Neural progenitor cell (in vitro differentiated cells): ENCODE measurements at regions not wholly inside any gene's neighbourhood (a gene's known extent, or its start where the extent isn't known, plus 50 kb on each side); places are given as distances from the start of the nearest gene placed in this dataset.

Source experiments
- DNase-seq: peaks from one replicate; pipeline ENCODE4 v3.0.0-alpha.2; 2016; ENCODE audit warnings: low spot score
- H2AFZ ChIP-seq: fragments of 200-600 bp; sonication (generic); replicated peaks from 2 replicates; pipeline ENCODE4 v1.6.1; 2016; ENCODE audit warnings: antibody characterized with exemption
- H3F3A ChIP-seq: fragments of 200-600 bp; sonication (generic); 2 replicates; pipeline ENCODE4 v1.6.1; 2016; ENCODE audit warnings: antibody characterized with exemption, low read depth
- H3K27ac ChIP-seq: fragments of 200-600 bp; sonication (generic); 2 replicates; pipeline ENCODE4 v1.5.1; 2016; ENCODE audit warnings: mild to moderate bottlenecking
- H3K27me3 ChIP-seq: fragments of 200-600 bp; sonication (generic); 2 replicates; pipeline ENCODE4 v1.6.1; 2016; ENCODE audit warnings: mild to moderate bottlenecking, moderate library complexity
- H3K36me3 ChIP-seq: fragments of 200-600 bp; sonication (generic); 2 replicates; pipeline ENCODE4 v1.5.1; 2016
- H3K4me1 ChIP-seq: fragments of 200-600 bp; sonication (generic); 2 replicates; pipeline ENCODE4 v1.6.1; 2016; ENCODE audit warnings: mixed run types
- H3K4me2 ChIP-seq: fragments of 200-600 bp; sonication (generic); 2 replicates; pipeline ENCODE4 v1.6.1; 2016
- H3K4me3 ChIP-seq: fragments of 200-600 bp; sonication (generic); 2 replicates; pipeline ENCODE4 v1.5.1; 2016
- H3K79me2 ChIP-seq: fragments of 200-600 bp; sonication (generic); 2 replicates; pipeline ENCODE4 v1.6.1; 2016; ENCODE audit warnings: low read depth
- H3K9ac ChIP-seq: fragments of 200-600 bp; sonication (generic); 2 replicates; pipeline ENCODE4 v1.6.1; 2016
- H3K9me3 ChIP-seq: fragments of 200-600 bp; sonication (generic); 2 replicates; pipeline ENCODE4 v1.5.1; 2016; ENCODE audit warnings: low read depth
- H4K20me1 ChIP-seq: fragments of 200-600 bp; sonication (generic); 2 replicates; pipeline ENCODE4 v1.6.1; 2016; ENCODE audit warnings: low read depth
- H3K27ac Mint-ChIP-seq: 3 replicates; pipeline ENCODE4 v1.8.0; 2021; ENCODE audit warnings: mixed read lengths
- H3K27me3 Mint-ChIP-seq: 2 replicates; pipeline ENCODE4 v1.8.0; 2022; ENCODE audit warnings: low read depth, mild to moderate bottlenecking, inconsistent platforms, moderate library complexity, mixed read lengths; ENCODE audit not compliant: insufficient read depth
- H3K36me3 Mint-ChIP-seq: 3 replicates; pipeline ENCODE4 v1.8.0; 2021; ENCODE audit warnings: mixed read lengths
- H3K4me1 Mint-ChIP-seq: 3 replicates; pipeline ENCODE4 v1.8.0; 2021; ENCODE audit warnings: mixed read lengths
- H3K4me3 Mint-ChIP-seq: 3 replicates; pipeline ENCODE4 v1.8.0; 2021; ENCODE audit warnings: mild to moderate bottlenecking, moderate library complexity, mixed read lengths
- H3K9me3 Mint-ChIP-seq: 3 replicates; pipeline ENCODE4 v1.8.0; 2020; ENCODE audit warnings: mixed read lengths
- EZH2 ChIP-seq: fragments of 200-600 bp; sonication (generic); IDR thresholded peaks from 2 replicates; pipeline ENCODE4 v1.6.1; 2017; ENCODE audit warnings: antibody characterized with exemption, mild to moderate bottlenecking, moderate library complexity
- EZH2phosphoT487 ChIP-seq: fragments of 200-600 bp; sonication (generic); IDR thresholded peaks from 2 replicates; pipeline ENCODE4 v1.6.1; 2017; ENCODE audit warnings: antibody characterized with exemption
- TF ChIP-seq, protein P1 (sequence below): fragments of 200-600 bp; sonication (generic); IDR thresholded peaks from 2 replicates; pipeline ENCODE4 v1.5.1; 2017; ENCODE audit warnings: antibody characterized with exemption, mild to moderate bottlenecking

GRCh38 chrX:22803353-22803752 is 196.4 kb upstream of the DDX53 start:
- Histone ChIP-seq H4K20me1 (no peaks in the 10 kb centered on the region), H3K9me3 (no peaks in the 10 kb centered on the region), H3K9ac (no peak overlapping the region), H3F3A (no peaks in the 10 kb centered on the region), H3K4me3 (no peak overlapping the region), H3K79me2 (no peaks in the 10 kb centered on the region), H3K4me2 (no peak overlapping the region), H3K36me3 (no peaks in the 10 kb centered on the region), H3K27ac (no peak overlapping the region), H2AFZ (no peak overlapping the region), H3K4me1 (no peaks in the 10 kb centered on the region), H3K27me3 (no peaks in the 10 kb centered on the region)
- no peaks in the 10 kb centered on the region for H3K27me3 Mint-ChIP-seq
- no peaks in the 10 kb centered on the region for H3K36me3 Mint-ChIP-seq
- no peaks in the 10 kb centered on the region for H3K4me1 Mint-ChIP-seq
- TF ChIP-seq EZH2 (no peak), EZH2phosphoT487 (no peak)
- TF ChIP-seq, protein P1, sequence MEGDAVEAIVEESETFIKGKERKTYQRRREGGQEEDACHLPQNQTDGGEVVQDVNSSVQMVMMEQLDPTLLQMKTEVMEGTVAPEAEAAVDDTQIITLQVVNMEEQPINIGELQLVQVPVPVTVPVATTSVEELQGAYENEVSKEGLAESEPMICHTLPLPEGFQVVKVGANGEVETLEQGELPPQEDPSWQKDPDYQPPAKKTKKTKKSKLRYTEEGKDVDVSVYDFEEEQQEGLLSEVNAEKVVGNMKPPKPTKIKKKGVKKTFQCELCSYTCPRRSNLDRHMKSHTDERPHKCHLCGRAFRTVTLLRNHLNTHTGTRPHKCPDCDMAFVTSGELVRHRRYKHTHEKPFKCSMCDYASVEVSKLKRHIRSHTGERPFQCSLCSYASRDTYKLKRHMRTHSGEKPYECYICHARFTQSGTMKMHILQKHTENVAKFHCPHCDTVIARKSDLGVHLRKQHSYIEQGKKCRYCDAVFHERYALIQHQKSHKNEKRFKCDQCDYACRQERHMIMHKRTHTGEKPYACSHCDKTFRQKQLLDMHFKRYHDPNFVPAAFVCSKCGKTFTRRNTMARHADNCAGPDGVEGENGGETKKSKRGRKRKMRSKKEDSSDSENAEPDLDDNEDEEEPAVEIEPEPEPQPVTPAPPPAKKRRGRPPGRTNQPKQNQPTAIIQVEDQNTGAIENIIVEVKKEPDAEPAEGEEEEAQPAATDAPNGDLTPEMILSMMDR: no peak
- H3K4me3 Mint-ChIP-seq: no peak overlapping the region
- no peak overlapping the region for H3K27ac Mint-ChIP-seq
- no peaks in the 10 kb centered on the region for H3K9me3 Mint-ChIP-seq
- DNase-seq: no peak

DNA sequence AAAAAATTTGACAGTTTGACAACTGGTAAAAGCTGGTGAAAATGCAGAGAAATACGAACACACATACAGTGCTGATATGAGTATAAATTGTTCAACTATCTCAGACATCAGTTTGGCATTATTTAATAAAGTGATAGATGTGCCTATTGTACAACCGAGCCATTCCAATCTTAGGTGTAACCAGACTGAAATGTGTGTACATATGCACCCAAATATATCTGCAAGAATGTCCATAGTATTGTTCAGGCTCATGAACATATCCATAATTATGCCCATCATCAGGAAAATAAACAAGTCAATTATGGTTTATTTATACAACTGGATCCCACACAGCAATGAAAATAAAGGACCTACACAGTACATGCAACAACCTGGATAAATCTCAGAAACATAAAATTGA is 188.9 kb upstream of the DDX53 start:
- Histone ChIP-seq H3K36me3 (no peaks in the 10 kb centered on the region), H2AFZ (no peak overlapping the region), H3K27me3 (no peaks in the 10 kb centered on the region), H4K20me1 (no peaks in the 10 kb centered on the region), H3K27ac (no peak overlapping the region), H3K4me1 (no peaks in the 10 kb centered on the region), H3K79me2 (no peaks in the 10 kb centered on the region), H3K4me3 (no peak overlapping the region), H3K9me3 (peaks cover 3% of the 10 kb centered on the region), H3K4me2 (no peak overlapping the region), H3K9ac (no peak overlapping the region), H3F3A (no peaks in the 10 kb centered on the region)
- Mint-ChIP-seq H3K9me3 (no peaks in the 10 kb centered on the region), H3K4me1 (no peaks in the 10 kb centered on the region), H3K27me3 (no peaks in the 10 kb centered on the region), H3K36me3 (no peaks in the 10 kb centered on the region), H3K4me3 (no peak overlapping the region), H3K27ac (no peak overlapping the region)
- TF ChIP-seq EZH2 (no peak), EZH2phosphoT487 (no peak)
- TF ChIP-seq, protein P1: no peak
- no peak for DNase-seq

- no peaks in the 10 kb centered on the region for H3K36me3 ChIP-seq
- Mint-ChIP-seq H3K9me3 (no peaks in the 10 kb centered on the region), H3K4me3 (no peak overlapping the region), H3K36me3 (no peaks in the 10 kb centered on the region), H3K27ac (no peak overlapping the region), H3K4me1 (no peaks in the 10 kb centered on the region), H3K27me3 (peaks cover 2% of the 10 kb centered on the region)
- H3K4me2 ChIP-seq: no peak overlapping the region
- no peak overlapping the region for H3K27ac ChIP-seq
- TF ChIP-seq EZH2 (no peak), EZH2phosphoT487 (no peak)
- TF ChIP-seq, protein P1: no peak
- no peak overlapping the region for H3K4me3 ChIP-seq
- no peaks in the 10 kb centered on the region for H3K9me3 ChIP-seq
- H3F3A ChIP-seq: no peaks in the 10 kb centered on the region
- no peak for DNase-seq
- H2AFZ ChIP-seq: no peak overlapping the region
- H3K79me2 ChIP-seq: no peaks in the 10 kb centered on the region
- no peaks in the 10 kb centered on the region for H4K20me1 ChIP-seq
- no peaks in the 10 kb centered on the region for H3K27me3 ChIP-seq
- H3K9ac ChIP-seq: no peak overlapping the region
- H3K4me1 ChIP-seq: no peaks in the 10 kb centered on the region
Observed at GRCh38 chrX:22818061-22818460, 181.7 kb upstream of the DDX53 start.

DNA sequence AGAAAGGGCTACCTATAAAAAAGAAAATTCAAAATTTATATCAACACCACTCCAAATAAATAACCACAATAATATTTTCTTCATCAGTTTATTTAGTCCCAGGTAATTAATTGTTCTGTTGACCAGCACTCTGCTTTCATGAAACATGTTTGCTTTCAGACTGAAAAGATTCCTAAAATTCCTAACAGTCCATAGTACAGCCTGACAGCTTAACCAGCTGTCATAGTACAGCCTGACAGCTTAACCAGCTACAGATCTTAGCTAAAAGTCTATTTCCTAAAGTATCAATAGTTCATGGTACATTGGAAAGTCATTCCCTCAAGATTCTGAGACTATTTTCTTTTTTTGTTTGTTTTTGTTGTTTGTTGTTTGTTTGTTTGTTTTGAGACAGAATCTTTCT is 144.1 kb upstream of the DDX53 start:
- no peak overlapping the region for H2AFZ ChIP-seq
- no peak for DNase-seq
- H3K79me2 ChIP-seq: no peaks in the 10 kb centered on the region
- Mint-ChIP-seq H3K9me3 (no peaks in the 10 kb centered on the region), H3K4me3 (no peak overlapping the region), H3K4me1 (no peaks in the 10 kb centered on the region), H3K27ac (no peak overlapping the region), H3K27me3 (no peaks in the 10 kb centered on the region), H3K36me3 (no peaks in the 10 kb centered on the region)
- H3F3A ChIP-seq: no peaks in the 10 kb centered on the region
- H3K4me2 ChIP-seq: no peak overlapping the region
- H3K27me3 ChIP-seq: no peaks in the 10 kb centered on the region
- no peaks in the 10 kb centered on the region for H4K20me1 ChIP-seq
- TF ChIP-seq EZH2phosphoT487 (no peak), EZH2 (no peak)
- TF ChIP-seq, protein P1: no peak
- H3K9ac ChIP-seq: no peak overlapping the region
- no peaks in the 10 kb centered on the region for H3K4me1 ChIP-seq
- H3K27ac ChIP-seq: no peak overlapping the region
- H3K9me3 ChIP-seq: peaks cover 20% of the 10 kb centered on the region
- no peaks in the 10 kb centered on the region for H3K36me3 ChIP-seq
- no peak overlapping the region for H3K4me3 ChIP-seq
